ENCODE measurements at regions not wholly inside any gene's neighbourhood (a gene's known extent, or its start where the extent isn't known, plus 50 kb on each side); places are given as distances from the start of the nearest gene placed in this dataset.

- ChIA-PET POLR2A (no interaction called here), RAD21 (ENCODE audit: low non-redundant PET in 1 of 2, low total read pairs in 2 of 2, uncharacterized antibody in 2 of 2, unreplicated experiment in 2 of 2) (no interaction called here), CTCF (interaction anchor here (2.0 kb wide), 1 partner anchor 9 kb away, joined by 8 read pairs; no protein-coding TSS in a partner anchor)
- Histone ChIP-seq H2AFZ (ENCODE audit: low read depth, low read length, poor library complexity, severe bottlenecking) (no peak overlapping the region), H3K4me2 (ENCODE audit: low read length) (no peak overlapping the region), H3K27ac (ENCODE audit: low read depth, low read length) (no peak overlapping the region), H3K9me2 (ENCODE audit: insufficient read depth) (no peaks in the 10 kb centered on the region), H3K4me1 (ENCODE audit: control insufficient read depth in 1 of 2, insufficient read depth in 2 of 2, low read length in 2 of 2) (peaks cover 0 to 9% of the 10 kb centered on the region in 2 experiments; a peak in 2 of 4 replicates), H4K20me1 (ENCODE audit: insufficient read depth) (no peaks in the 10 kb centered on the region), H3K36me3 (ENCODE audit: control insufficient read depth in 1 of 2, insufficient read depth in 2 of 2, low read length in 2 of 2) (no peaks in the 10 kb centered on the region), H3K79me2 (ENCODE audit: insufficient read depth, low read length) (no peaks in the 10 kb centered on the region), H3K9ac (ENCODE audit: low read length) (no peak overlapping the region), H3K27me3 (ENCODE audit: insufficient read depth, low read length) (no peaks in the 10 kb centered on the region), H3K4me3 (replicated peaks in 1 of 2; ENCODE audit: low read depth in 1 of 2, low read length in 2 of 2) (no peak overlapping the region), H3K9me3 (ENCODE audit: control insufficient read depth in 1 of 2, insufficient read depth in 1 of 2, low read depth in 1 of 2, low read length in 2 of 2) (no peaks in the 10 kb centered on the region)
- intact Hi-C loops (cut with micrococcal nuclease) = no loop called here
- no peak for ATAC-seq
- no peak for TF ChIP-seq FOSL1 (IDR thresholded peaks at IDR 0.05; ENCODE audit: low read depth)
- TF ChIP-seq SRF (IDR thresholded peaks at IDR 0.05; ENCODE audit: low read depth) = no peak
- TF ChIP-seq MAX (IDR thresholded peaks at IDR 0.05) = no peak
- TF ChIP-seq ZFX (IDR thresholded peaks at IDR 0.05) = no peak
- TF ChIP-seq REST (IDR thresholded peaks at IDR 0.05; ENCODE audit: low read depth) = no peak
- TF ChIP-seq EGR1 (IDR thresholded peaks at IDR 0.05; ENCODE audit: low read depth) = no peak
- TF ChIP-seq RAD21 (IDR thresholded peaks at IDR 0.05; ENCODE audit: low read depth) = no peak
- no peak for TF ChIP-seq SIN3A (IDR thresholded peaks at IDR 0.05; ENCODE audit: low read depth)
- TF ChIP-seq JUND (IDR thresholded peaks at IDR 0.05) = no peak
- BruUV-seq (replicated peaks) = no TSS peak
- DNase-seq (ENCODE audit: low read depth, low spot score) = no peak
Observed at GRCh38 chr1:30371179-30371788, 352.1 kb downstream of the MATN1 start.

Measured in HCT116 (cell line).